Activated naive CD4-positive, alpha-beta T cell treated with anti-CD3 and anti-CD28 coated beads, Interleukin-2, amount 50 U/mL, for 24 hours (primary cell): ENCODE measurements at regions not wholly inside any gene's neighbourhood (a gene's known extent, or its start where the extent isn't known, plus 50 kb on each side); places are given as distances from the start of the nearest gene placed in this dataset.

ENCODE experiments used
- H3K27ac Mint-ChIP-seq: one replicate; pipeline ENCODE4 v1.8.0; 2021; ENCODE audit warnings: mild to moderate bottlenecking, mixed read lengths
- H3K27me3 Mint-ChIP-seq: one replicate; pipeline ENCODE4 v1.8.0; 2021; ENCODE audit warnings: mixed read lengths
- H3K36me3 Mint-ChIP-seq: one replicate; pipeline ENCODE4 v1.8.0; 2021; ENCODE audit warnings: mixed read lengths
- H3K4me1 Mint-ChIP-seq: one replicate; pipeline ENCODE4 v1.8.0; 2021; ENCODE audit warnings: mixed read lengths
- H3K4me3 Mint-ChIP-seq: one replicate; pipeline ENCODE4 v1.8.0; 2021; ENCODE audit warnings: mild to moderate bottlenecking, mixed read lengths
- H3K9me3 Mint-ChIP-seq: one replicate; pipeline ENCODE4 v1.8.0; 2021; ENCODE audit warnings: mixed read lengths

DNA sequence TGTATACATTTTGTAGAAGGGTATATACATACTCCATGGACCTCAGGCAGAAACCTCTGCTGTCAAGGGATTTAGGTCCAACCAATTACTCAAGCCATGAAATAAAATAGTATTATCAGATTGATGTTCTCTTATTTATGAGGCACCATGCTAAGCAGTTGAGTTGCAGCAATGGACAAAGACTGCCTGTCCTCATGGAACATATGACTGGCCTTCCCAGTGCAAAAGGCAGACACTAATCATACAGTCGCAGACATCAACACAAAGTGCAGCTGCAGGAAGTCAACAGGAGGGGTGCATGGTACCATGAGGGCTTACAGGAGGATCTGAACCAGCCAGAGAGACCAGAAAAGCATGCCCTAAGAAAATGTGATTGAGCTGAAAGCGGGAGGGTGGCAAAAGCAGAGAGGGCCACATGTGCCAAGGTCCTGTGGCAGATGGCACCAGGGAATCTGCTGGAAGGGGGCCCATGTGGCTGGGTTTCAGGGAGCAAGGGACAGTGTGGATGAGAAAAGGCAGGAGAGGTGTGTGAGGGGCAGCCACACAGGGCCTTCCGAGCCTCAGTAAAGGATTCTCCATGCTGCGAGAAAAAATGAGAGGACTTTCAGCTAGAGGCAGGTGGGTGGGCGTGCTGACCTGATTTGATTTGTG lies 61.4 kb upstream of the RNF152 start:
- Mint-ChIP-seq H3K27ac (no peak overlapping the region), H3K9me3 (no peaks in the 10 kb centered on the region), H3K4me3 (no peak overlapping the region), H3K4me1 (peaks cover 11% of the 10 kb centered on the region), H3K27me3 (no peaks in the 10 kb centered on the region), H3K36me3 (no peaks in the 10 kb centered on the region)

DNA sequence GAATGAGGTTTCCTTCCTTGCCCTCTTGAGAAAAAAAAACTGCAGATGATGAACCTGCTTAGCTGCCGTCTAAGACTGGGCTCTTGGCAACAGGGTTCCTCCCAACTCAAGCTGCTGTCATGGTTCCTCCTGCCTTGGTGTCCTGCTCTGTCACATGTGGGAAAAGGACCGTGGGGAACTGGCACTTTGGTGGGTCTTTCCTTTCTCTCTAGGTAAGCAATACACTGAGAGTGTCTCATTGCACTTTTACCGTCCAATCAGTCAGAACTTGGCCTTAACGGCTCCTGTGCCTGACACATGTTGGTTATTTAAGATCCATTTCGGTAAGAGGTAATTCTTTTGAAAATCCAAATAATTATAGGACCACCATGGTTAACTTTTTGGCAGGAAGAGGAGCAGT lies 60.8 kb upstream of the RNF152 start:
- H3K4me1 Mint-ChIP-seq, result peaks cover 11% of the 10 kb centered on the region
- no peaks in the 10 kb centered on the region for H3K27me3 Mint-ChIP-seq
- H3K4me3 Mint-ChIP-seq, result no peak overlapping the region

DNA sequence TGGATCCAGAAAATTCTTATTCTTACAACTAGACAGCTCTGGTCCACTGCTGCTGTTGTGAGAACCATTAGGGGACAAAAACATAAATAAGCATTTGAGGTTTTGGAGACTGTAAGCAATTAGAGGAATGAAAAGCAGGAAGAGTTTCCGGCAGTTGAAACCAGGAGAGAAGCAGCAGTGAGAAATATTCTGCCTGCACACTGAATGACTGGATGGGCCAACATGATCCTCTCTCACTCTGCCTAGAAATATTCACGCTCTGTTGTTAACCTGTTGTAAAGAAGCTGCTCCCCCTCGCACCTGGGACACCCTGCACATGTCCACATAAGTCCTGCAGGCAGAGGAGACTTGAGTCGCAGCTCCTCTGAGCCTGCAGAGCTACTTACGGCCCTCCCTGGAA lies 60.4 kb upstream of the RNF152 start:
- Mint-ChIP-seq H3K27ac (no peak overlapping the region), H3K27me3 (no peaks in the 10 kb centered on the region), H3K4me1 (peaks cover 11% of the 10 kb centered on the region), H3K9me3 (no peaks in the 10 kb centered on the region), H3K36me3 (no peaks in the 10 kb centered on the region), H3K4me3 (no peak overlapping the region)

More for the DNA sequence above, 60.8 kb upstream of the RNF152 start:
- no peak overlapping the region for H3K27ac Mint-ChIP-seq
- H3K9me3 Mint-ChIP-seq, result no peaks in the 10 kb centered on the region
- H3K36me3 Mint-ChIP-seq, result no peaks in the 10 kb centered on the region

DNA sequence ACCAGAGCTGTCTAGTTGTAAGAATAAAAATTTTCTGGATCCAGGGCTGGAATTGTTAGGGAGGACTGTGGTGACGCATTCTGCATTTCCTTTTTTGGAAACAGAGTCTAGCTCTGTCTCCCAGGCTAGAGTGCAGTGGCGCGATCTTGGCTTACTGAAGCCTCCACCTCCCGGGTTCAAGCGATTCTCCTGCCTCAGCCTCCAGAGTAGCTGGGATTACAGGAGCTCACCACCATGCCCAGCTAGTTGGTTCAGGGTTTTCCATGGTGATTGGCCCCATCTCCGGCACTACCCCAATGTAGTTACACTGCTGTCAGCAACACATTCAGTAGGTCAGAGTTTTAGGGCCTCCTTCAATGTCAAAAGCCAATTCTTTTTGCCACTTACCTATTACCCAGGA lies 58.6 kb upstream of the RNF152 start:
- no peak overlapping the region for H3K4me3 Mint-ChIP-seq
- no peaks in the 10 kb centered on the region for H3K9me3 Mint-ChIP-seq
- no peak overlapping the region for H3K27ac Mint-ChIP-seq
- H3K36me3 Mint-ChIP-seq, result no peaks in the 10 kb centered on the region
- H3K27me3 Mint-ChIP-seq, result no peaks in the 10 kb centered on the region
- H3K4me1 Mint-ChIP-seq, result peaks cover 11% of the 10 kb centered on the region

DNA sequence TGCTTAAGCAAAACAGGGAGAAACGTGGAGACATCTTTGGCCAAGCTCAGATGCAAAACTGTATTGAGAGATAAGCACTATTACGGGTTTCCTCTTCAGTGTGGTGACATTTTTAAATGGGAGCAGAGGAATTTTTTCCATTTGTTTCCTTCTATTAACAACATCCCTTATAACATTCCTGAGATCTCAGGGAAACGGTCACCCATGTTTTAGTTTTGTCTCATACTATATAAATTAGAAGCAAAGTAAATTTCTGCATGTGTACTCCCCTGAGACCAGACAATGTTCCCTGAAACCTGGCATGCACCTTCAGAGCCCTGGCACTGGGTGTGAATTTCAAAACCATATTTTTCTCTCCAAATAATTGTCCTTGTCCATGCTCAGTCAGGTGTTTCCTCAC lies 57.6 kb upstream of the RNF152 start:
- H3K4me1 Mint-ChIP-seq, result peaks cover 11% of the 10 kb centered on the region
- no peak overlapping the region for H3K4me3 Mint-ChIP-seq
- no peak overlapping the region for H3K27ac Mint-ChIP-seq
- no peaks in the 10 kb centered on the region for H3K9me3 Mint-ChIP-seq
- no peaks in the 10 kb centered on the region for H3K36me3 Mint-ChIP-seq
- no peaks in the 10 kb centered on the region for H3K27me3 Mint-ChIP-seq

DNA sequence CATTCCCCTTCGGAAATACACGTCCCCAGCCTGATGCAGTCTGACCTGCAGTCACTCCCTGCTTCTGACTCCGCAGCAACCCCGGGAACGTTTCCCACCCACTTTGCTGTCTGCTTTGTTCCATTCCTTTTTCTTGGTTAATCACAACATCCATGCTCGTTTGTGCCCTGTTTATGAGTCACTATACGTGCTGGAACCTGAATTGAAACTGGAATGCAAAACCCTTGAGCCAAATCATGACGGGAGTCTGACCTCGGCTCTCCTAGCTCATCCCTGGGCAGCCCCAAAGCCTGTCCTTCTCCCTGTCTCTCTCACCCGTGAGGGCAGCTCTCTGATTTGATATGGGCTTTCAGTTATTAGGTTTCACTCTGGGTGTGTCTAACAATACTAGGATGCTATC lies 57.1 kb upstream of the RNF152 start:
- Mint-ChIP-seq H3K4me3 (no peak overlapping the region), H3K27me3 (no peaks in the 10 kb centered on the region), H3K9me3 (no peaks in the 10 kb centered on the region), H3K27ac (peak overlapping the region; percentile 27), H3K4me1 (peaks cover 11% of the 10 kb centered on the region), H3K36me3 (no peaks in the 10 kb centered on the region)

DNA sequence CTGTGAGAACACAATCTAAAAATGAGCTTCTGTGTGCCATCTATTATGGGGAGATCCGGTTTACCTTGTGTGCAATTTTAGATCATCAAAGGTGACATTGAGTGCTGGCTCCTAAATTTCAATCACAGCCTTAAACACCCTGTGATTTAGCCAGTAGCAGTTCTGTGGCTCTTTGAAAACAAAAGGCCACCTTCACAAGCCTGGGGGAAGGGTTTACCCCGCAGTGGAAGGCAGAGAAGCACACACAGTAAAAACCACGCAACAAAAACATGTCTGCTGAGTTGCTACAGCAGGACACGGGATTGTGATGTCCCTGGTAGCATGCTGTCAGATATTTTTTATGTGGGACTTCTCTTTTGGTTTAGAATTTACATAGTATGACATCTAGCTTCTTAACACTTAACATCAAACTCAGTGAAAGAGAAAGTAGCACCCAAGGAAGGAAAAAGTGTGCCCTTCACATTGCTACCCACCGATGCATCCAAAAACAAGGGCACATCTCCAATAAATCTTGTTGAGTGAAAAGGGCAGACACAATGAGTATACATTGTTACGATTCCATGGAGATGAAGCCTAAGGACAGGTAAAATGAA lies 56.1 kb upstream of the RNF152 start:
- Mint-ChIP-seq H3K27me3 (no peaks in the 10 kb centered on the region), H3K36me3 (no peaks in the 10 kb centered on the region), H3K9me3 (no peaks in the 10 kb centered on the region), H3K4me3 (no peak overlapping the region), H3K4me1 (peaks cover 11% of the 10 kb centered on the region), H3K27ac (peak overlapping the region; percentile 80)

DNA sequence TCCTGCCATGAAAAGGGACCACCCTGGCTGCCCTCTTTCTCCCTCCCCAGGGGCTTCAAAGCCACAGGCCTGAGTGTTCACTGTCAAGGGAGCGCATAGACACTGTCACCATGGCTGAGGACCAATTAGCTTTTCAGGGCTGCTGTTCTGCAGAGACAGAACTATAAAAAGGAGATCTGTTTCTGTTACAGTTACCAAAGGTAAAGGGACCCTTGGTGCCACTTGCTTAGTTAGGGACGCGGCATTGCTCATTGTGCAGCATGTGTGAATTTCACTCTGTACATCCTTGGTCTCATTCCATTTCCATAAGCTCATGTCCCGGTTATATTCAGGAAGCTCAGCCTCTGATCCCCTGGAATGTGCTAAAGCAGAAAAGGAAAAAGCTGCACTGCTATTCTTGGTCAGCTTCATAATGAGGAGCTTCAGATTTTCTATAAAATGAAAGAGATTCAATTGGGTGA lies 55.5 kb upstream of the RNF152 start:
- Mint-ChIP-seq H3K4me1 (peaks cover 14% of the 10 kb centered on the region), H3K27me3 (no peaks in the 10 kb centered on the region), H3K9me3 (no peaks in the 10 kb centered on the region), H3K4me3 (no peak overlapping the region), H3K36me3 (no peaks in the 10 kb centered on the region), H3K27ac (no peak overlapping the region)

DNA sequence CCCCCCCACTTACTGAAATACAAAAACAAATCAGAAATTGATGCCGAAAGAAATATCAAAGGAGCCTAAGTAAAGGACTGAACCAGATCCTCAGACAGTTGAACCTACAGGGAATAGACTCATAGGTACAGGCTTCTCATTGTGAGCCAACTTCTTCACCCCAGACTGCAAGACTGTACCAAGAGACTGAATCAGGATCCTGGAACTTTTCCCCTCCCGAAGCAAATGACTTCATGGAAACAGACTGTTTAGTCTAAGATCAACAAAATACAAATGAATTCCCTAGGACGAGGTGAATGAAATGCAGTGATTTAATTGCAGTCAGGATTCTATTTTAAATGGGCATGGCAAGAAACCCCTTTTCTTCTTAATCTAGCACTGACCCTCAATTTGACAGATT lies 53.6 kb upstream of the RNF152 start:
- Mint-ChIP-seq H3K27ac (no peak overlapping the region), H3K36me3 (no peaks in the 10 kb centered on the region), H3K4me3 (no peak overlapping the region), H3K9me3 (no peaks in the 10 kb centered on the region), H3K27me3 (no peaks in the 10 kb centered on the region), H3K4me1 (peaks cover 18% of the 10 kb centered on the region)

DNA sequence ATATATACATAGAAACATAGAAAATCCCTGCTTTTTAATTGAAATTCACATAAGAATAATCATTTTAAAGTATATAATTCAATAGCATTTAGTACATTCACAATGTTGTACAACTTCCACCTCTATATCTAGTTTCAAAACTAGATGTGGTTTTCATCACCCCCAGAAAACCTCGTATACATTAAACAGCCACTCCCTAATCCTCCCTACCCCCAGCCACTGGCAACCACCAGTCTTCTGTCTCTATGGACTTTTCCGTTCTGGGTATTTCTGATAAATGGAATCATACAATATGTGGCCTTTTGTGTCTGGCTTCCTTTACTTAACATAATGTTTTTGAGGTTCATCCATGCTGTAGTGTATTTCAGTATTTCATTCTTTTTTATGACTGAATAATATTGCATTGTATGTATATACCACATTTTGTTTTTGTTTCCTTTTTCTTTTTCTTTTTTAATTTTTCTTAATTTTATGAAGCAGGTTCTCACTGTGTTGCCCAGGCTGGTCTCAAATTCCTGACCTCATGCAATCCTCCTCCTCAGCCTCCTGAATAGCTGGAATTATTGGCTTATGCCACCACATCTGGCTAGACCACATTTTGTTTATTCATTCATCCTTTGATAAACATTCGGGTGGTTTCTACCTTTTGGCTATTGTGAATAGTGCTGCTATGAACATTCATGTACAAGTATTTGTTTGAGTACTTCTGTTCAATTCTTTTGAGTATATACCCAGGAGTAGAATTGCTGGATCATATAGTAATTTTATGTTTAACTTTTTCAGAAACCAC lies 50.6 kb upstream of the RNF152 start:
- no peak overlapping the region for H3K4me3 Mint-ChIP-seq
- no peaks in the 10 kb centered on the region for H3K27me3 Mint-ChIP-seq
- H3K9me3 Mint-ChIP-seq, result no peaks in the 10 kb centered on the region
- peaks cover 19% of the 10 kb centered on the region for H3K4me1 Mint-ChIP-seq
- no peak overlapping the region for H3K27ac Mint-ChIP-seq
- no peaks in the 10 kb centered on the region for H3K36me3 Mint-ChIP-seq
